Muscle of back (tissue), 3 donors: ENCODE measurements at regions not wholly inside any gene's neighbourhood (a gene's known extent, or its start where the extent isn't known, plus 50 kb on each side); places are given as distances from the start of the nearest gene placed in this dataset.

ENCODE experiments used
- DNase-seq, 3 donors: peaks; one replicate each; pipeline versions ENCODE4 v3.0.0 to v3.0.0-alpha.2; 2013

DNA sequence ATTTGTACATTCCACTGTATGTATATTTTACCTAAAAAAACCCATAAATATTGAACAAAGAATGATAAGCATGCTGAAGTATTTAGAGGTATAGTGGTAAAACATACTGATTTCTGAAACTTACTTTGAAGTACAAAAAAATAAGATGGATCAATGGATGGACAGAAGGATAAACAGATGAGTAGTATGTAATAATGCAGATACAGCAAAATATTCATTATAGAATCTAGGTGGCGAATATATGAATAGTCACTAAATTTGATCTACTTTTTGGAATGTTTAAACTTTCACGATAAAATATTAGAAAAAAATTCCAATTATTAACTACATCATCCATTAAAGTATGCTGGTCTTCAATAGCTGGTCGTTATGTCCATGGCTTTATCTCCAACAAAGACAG, 51.9 kb upstream of the GNB4 start:
- no peak for DNase-seq

- no peak for DNase-seq
Observed at GRCh38 chr3:179503640-179504039, 52.4 kb upstream of the GNB4 start.

DNA sequence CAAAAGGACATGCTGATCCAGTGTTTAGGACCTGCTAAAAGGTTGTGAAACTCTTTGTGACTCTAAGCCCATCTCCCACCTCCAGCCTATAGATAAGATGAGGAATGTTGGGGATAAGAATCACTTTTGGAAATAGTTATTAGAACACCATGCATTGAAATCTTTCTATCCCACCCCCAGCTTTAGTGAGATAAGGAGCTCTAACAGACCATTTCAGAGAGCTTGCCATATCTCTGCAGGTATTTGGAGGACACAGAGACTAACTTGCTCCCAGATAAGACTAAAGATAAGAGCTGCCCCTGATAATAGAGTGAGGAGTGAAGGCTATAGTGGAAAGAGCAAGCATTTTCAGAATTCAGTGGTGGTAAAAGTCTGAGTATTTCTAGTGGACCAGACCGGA, 53.1 kb upstream of the GNB4 start:
- no peak for DNase-seq

DNA sequence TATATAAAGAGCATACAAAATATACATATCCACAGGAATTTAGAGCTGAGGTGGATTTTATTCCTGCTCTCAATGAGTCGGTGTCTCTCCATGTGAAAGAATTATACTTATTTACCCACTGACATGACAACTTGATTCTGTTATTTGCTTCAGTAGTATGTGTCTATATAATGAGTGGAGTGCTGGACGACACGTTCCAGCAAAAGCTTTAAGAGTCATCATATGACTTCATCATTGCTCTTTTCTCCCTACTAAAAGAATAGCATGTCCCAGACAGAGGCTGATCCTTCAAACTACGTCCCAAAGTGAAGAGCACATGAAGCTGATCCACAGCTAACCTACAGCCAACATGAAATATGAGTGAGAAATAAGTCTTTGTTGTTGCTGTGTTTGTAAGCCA, 54.3 kb upstream of the GNB4 start:
- no peak for DNase-seq

DNA sequence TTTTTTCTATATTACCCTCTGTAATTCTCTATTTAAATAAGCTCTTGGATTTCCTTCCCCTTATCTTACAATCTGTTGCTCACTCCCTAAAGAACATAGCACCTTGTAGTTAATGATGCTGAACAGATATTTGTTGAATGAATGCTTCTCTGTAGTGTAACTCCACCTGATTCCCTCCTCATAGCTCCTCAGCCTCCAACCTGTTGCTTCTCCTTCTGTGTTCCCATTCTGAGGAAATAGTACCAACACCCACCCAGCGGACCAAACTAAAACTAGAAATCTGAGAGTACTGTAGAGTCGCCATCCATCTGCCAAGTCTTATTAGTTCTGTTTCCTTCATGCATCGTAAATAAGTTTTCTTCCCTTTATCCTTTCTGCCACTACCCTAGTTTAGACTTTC, 55.5 kb upstream of the GNB4 start:
- no peak for DNase-seq

- no peak for DNase-seq
Observed at GRCh38 chr3:179509701-179510100, 53.0 kb upstream of the ACTL6A start.

GRCh38 chr3:179510496-179510895, 52.2 kb upstream of the ACTL6A start:
- DNase-seq, result peak in 2 of 3 donors; percentile 38 to 46

- DNase-seq, result peak; percentile 38 to 70 (median 45)
Observed at GRCh38 chr3:179512378-179512777, 50.3 kb upstream of the ACTL6A start.
